LNCAP (cell line): ENCODE measurements at regions not wholly inside any gene's neighbourhood (a gene's known extent, or its start where the extent isn't known, plus 50 kb on each side); places are given as distances from the start of the nearest gene placed in this dataset.

Source experiments
- TF ChIP-seq, protein P1 (sequence below): fragments of 450-650 bp; IDR thresholded peaks from 2 replicates; pipeline ENCODE4 v1.5.1; 2017; ENCODE audit warnings: mild to moderate bottlenecking

DNA sequence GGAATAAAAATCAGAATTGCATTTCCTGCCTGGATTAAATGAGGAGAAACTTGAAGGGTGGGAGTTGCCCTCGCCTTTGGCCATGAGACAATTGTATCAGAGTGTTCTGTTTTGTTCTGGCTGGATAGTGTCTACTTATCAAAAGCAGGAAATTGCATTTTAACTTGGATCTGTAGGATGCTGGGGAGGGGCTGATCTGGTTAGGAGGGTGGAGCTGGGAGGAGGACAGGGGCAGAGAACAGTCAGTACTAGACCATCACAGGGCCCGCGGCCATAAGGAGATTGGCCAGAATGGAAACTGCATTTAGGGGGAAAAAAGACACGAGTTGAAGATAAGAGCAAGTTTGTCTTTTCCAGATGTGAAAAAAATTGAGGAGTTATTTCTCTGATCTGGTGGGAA is 199.1 kb upstream of the POU3F3 start:
- TF ChIP-seq, protein P1, sequence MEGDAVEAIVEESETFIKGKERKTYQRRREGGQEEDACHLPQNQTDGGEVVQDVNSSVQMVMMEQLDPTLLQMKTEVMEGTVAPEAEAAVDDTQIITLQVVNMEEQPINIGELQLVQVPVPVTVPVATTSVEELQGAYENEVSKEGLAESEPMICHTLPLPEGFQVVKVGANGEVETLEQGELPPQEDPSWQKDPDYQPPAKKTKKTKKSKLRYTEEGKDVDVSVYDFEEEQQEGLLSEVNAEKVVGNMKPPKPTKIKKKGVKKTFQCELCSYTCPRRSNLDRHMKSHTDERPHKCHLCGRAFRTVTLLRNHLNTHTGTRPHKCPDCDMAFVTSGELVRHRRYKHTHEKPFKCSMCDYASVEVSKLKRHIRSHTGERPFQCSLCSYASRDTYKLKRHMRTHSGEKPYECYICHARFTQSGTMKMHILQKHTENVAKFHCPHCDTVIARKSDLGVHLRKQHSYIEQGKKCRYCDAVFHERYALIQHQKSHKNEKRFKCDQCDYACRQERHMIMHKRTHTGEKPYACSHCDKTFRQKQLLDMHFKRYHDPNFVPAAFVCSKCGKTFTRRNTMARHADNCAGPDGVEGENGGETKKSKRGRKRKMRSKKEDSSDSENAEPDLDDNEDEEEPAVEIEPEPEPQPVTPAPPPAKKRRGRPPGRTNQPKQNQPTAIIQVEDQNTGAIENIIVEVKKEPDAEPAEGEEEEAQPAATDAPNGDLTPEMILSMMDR = no peak

DNA sequence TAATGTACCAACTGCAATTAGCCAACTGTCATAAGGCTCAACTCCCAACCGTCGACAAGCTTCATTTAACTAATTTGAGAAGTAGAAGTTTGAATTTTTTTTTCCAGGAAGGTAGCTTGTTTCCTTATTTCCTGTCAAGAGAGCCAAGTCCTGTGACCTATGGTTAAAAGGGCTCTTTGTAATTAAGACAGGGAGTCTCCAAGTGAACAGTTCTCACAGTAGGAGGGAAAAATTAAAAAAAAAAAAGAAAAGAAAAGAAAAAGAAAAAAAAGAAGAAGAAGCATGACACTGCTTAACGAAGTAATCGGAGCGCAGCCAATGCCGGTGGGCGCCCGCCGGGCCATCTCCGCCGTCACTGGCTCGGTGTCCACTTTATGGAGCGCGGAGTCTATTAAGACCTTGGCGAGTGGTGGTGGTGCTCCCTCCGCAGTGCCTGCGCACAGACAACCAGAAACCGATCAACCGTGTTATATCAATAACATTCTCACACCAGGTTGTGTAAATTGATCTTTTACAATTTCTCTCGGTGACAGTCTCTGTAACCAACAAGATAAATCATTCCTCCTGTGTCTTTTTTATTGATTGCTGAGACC is 197.2 kb upstream of the POU3F3 start:
- TF ChIP-seq, protein P1 = no peak

DNA sequence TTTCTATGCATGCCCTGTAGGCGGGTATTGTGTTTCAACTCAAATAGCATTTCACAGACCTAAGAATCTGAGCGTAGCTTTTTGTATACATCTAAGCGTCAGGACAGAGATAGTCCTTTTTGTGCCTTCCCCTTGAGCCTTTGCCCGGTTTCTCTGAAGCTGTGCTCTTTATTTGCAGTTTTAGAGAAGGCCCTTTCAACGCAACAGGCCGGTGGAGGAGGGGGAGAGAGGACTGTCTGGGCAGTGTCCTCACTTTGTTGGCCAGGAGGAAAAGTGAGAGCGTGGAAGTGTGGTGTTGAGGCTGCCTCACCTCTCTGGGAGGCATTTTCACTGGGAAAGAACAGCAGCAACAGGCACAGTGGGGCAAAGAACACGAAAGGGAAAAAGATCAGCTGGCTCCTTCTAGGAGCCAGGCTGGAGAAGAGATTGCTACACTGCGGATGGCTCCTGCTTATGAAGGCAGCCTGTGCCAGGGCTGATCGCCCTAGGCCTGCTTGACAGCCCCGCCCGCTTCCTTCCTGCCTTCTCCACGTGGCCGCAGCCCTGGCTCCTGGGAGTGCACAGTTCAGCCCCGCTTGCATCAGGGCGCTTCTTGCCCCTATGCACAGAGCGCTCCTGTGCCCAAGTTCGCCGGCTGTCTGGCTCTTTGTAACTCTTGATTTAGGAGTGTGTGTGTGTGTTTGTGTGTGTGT is 195.6 kb upstream of the POU3F3 start:
- TF ChIP-seq, protein P1 = no peak

DNA sequence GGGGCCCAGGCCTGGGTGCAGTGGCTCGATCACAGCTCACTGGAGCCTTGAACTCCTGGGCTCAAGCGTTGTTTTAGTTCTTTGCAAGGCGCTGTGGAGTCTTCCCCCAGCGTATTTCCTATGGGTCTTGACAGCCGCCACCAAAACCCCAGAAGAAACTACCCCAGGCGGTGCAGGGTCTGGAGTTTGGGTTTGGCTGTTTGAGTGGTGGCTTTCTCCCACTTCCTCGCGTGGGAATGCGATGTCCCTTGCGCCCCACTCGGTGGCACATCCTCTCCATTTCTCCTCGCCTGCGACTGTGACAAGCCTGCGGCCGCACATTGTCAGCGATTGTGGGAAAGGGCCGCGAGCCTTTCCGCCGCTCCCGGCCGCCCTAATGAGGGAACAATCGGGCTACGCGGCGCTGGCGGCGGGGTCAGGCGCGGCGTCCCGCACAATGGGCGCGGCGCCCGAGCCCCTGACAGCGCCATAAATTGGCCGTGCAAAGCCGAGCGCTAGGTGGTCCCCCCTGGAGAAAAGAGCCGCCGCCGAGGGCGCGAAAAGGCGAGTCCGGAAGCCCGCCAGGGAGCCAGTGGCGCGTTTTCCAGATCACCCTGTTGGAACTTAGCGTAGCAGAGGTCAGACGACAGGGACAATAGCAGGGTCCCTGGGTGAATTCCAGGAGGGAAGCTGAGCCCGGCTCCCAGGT is 194.9 kb upstream of the POU3F3 start:
- TF ChIP-seq, protein P1 = no peak

DNA sequence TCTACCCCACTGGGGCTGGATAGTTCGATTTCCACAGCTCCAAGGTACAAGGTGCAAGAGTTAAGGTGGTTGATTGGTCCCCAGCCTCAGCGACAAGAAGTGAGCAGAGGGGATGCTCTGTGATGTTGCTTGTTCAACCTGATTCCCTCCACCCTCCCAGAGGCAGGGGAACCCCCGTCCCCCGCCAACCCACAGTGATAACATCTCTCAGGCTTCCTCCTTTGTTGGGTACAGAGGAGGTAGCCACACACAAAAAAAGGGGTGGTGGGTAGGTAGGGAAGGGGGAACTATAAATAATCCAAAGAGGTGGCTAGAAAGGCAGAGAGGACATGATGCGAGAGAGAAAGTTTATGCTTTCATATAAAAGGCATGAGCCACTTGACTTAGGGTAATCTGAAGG is 192.9 kb upstream of the POU3F3 start:
- TF ChIP-seq, protein P1 = no peak

DNA sequence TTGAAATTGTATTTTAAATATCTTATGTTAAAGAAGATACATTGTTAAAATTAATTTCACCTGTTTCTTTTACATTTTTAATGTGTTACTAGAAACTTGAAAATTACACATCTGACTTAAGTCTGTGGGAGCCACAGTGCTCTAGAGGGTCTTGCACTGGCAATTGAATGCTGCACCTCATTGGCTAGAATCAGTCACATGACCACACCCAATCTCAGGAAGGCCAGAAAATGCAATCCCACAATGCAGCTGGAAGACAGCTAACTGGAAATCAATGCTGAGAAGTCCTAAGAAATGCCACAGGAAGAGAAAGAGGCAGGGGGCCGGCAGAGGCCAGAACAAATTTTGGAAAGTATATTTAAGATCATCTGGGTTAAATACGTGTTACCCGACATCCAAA is 189.2 kb upstream of the POU3F3 start:
- TF ChIP-seq, protein P1 = no peak

DNA sequence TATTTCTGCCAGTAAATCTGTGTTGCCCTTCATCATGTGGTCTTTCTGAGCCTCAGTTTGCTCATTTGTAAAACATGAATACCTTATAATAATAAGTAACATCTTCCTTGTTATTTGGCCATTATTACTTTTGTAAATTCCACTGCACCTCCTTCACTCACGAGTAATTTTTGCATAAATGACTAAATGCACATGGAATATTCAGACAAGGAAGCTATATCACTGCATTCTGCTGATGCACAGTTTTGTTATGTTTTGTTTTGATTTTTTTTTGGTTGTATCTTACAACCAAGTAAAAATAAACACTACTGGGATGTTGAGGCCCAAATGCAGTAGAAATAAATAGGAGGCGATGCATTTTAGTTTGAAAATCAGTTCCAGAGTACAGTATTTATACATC is 185.3 kb upstream of the POU3F3 start:
- TF ChIP-seq, protein P1 = no peak
